ENCODE measurements at regions not wholly inside any gene's neighbourhood (a gene's known extent, or its start where the extent isn't known, plus 50 kb on each side); places are given as distances from the start of the nearest gene placed in this dataset.

DNA sequence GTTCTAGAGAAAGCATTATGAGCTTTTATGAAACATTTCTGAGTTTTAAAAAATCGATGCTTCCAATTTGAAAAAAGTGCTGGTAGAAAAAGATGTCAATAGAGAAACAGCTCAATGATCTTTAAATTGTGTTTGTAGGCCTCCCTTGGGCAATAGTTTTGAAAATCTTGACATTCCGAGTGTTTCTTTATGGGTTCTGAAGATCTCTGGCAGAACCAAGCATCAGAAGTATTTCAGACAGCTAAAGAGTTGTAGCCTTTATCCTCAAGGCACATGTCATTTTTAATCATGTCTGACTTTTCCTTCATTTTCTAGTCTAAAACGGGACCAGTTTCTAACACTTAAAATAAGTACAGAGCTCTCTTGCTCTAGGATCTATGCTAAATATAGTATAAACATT is 188.1 kb upstream of the CBLB start:
- DNase-seq (ENCODE audit: low read depth, low spot score): no peak
- TF ChIP-seq, protein P1, sequence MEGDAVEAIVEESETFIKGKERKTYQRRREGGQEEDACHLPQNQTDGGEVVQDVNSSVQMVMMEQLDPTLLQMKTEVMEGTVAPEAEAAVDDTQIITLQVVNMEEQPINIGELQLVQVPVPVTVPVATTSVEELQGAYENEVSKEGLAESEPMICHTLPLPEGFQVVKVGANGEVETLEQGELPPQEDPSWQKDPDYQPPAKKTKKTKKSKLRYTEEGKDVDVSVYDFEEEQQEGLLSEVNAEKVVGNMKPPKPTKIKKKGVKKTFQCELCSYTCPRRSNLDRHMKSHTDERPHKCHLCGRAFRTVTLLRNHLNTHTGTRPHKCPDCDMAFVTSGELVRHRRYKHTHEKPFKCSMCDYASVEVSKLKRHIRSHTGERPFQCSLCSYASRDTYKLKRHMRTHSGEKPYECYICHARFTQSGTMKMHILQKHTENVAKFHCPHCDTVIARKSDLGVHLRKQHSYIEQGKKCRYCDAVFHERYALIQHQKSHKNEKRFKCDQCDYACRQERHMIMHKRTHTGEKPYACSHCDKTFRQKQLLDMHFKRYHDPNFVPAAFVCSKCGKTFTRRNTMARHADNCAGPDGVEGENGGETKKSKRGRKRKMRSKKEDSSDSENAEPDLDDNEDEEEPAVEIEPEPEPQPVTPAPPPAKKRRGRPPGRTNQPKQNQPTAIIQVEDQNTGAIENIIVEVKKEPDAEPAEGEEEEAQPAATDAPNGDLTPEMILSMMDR (IDR thresholded peaks at IDR 0.05; ENCODE audit: low read depth, low read length): no peak
- no peak overlapping the region for H3K4me3 ChIP-seq (ENCODE audit: low read depth, low read length)
- in situ Hi-C loops (cut with HindIII; ENCODE audit: low sequenced_read_pairs): no loop called here

DNA sequence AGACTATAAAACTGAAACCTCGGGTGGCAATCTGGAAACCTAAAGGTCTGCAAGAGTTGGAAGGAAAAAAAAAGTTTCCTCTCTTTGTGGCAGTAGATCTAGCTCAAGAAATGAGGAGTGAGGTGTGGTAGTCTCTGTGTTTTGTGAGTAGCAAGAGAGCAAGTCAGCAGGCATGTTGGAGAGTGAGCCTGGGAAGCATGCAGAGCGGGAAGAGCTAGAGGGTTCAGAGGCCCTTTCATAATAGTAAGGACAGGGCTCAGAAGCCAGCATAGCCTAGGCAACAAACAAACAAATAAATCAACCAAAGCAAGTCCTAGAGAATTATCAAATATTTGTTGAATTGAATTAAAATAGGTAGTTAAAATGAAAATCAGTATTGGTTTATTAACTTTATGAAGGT is 189.7 kb upstream of the CBLB start:
- no peak for DNase-seq (ENCODE audit: low read depth, low spot score)
- in situ Hi-C loops (cut with HindIII; ENCODE audit: low sequenced_read_pairs): no loop called here
- H3K4me3 ChIP-seq (ENCODE audit: low read depth, low read length): no peak overlapping the region
- TF ChIP-seq, protein P1 (IDR thresholded peaks at IDR 0.05; ENCODE audit: low read depth, low read length): no peak

DNA sequence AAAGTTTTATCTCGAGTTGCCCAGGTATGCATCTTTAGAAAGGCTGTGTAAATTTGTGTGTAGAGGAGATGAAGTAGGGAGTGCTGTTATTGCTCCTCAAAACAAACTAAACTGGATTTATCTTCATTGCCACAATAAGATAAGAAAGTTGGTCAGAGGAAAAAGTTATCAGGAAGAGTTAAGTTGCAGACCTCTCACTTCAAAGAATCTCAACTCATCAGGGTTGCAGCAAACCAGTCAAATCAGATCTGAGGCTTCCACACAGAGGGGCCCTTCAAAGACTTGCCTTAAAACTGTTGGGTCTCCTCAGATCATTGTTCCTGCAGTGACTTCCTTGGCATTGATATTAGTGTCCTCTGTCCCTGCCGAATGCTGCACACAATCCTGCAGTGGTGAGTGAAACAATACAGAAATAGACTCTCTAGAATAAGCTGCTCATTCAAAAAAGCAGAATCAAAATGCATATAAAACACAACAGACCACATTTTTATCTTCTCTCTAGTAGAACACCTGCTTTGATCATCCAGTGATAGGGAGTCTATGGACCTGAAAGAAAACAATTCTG is 191.2 kb upstream of the CBLB start:
- TF ChIP-seq, protein P1 (IDR thresholded peaks at IDR 0.05; ENCODE audit: low read depth, low read length): no peak
- no peak overlapping the region for H3K4me3 ChIP-seq (ENCODE audit: low read depth, low read length)
- in situ Hi-C loops (cut with HindIII; ENCODE audit: low sequenced_read_pairs): no loop called here
- no peak for DNase-seq (ENCODE audit: low read depth, low spot score)

DNA sequence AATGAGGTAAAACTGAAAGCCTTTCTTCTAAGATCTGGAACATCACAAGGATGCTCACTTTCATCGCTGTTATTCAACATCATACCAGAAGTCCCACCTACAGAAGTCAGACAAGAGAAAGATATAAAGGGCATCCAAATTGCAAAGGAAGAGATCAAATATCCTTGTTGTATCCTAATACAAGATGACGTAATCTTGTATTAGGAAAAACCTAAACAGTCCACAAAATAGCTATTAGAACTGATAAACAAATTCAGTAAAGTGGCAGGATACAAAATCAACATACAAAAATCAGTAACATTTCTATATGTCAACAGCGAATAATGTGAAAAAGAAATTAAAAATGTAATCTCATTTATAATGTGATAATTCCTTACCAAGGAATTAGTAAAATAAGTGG is 195.1 kb upstream of the CBLB start:
- TF ChIP-seq, protein P1 (IDR thresholded peaks at IDR 0.05; ENCODE audit: low read depth, low read length): no peak
- DNase-seq (ENCODE audit: low read depth, low spot score): no peak
- no peak overlapping the region for H3K4me3 ChIP-seq (ENCODE audit: low read depth, low read length)
- in situ Hi-C loops (cut with HindIII; ENCODE audit: low sequenced_read_pairs): no loop called here

DNA sequence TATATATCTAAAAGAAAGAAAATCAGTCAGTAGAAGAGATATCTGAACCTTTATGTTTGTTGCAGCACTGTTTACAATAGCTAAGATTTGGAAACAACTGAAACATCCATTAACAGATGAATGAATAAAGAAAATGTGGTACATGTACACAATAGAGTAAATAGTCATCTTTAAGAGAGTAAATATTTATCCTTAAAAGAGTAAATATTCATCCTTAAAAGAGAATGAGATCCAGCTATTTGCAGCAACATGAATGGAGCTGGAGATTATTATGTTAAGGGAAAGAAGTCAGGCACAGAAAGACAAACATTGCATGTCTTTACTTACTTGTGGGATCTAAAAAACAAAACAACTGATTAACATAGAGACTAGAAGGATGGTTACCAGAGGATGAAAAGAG is 197.0 kb upstream of the CBLB start:
- in situ Hi-C loops (cut with HindIII; ENCODE audit: low sequenced_read_pairs): no loop called here
- TF ChIP-seq, protein P1 (IDR thresholded peaks at IDR 0.05; ENCODE audit: low read depth, low read length): no peak
- H3K4me3 ChIP-seq (ENCODE audit: low read depth, low read length): no peak overlapping the region
- DNase-seq (ENCODE audit: low read depth, low spot score): no peak

DNA sequence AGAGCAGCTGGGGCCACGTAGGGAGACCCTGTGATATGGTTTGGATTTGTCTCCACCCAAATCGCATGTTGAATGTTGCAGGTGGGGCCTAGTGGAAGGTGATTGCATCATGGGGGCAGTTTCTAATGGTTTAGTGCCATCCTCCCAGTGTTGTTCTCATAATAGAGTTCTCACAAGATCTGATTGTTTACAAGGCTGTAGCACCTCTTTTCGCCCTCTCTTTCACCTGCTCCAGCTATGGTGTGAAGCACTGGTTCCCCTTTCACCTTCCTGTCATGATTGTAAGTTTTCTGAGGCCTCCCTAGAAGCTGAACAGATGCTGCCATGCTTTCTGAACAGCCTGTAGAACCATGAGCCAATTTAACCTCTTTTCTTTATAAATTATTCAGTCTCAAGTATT is 198.9 kb upstream of the CBLB start:
- in situ Hi-C loops (cut with HindIII; ENCODE audit: low sequenced_read_pairs): no loop called here
- TF ChIP-seq, protein P1 (IDR thresholded peaks at IDR 0.05; ENCODE audit: low read depth, low read length): no peak
- no peak for DNase-seq (ENCODE audit: low read depth, low spot score)
- H3K4me3 ChIP-seq (ENCODE audit: low read depth, low read length): no peak overlapping the region

DNA sequence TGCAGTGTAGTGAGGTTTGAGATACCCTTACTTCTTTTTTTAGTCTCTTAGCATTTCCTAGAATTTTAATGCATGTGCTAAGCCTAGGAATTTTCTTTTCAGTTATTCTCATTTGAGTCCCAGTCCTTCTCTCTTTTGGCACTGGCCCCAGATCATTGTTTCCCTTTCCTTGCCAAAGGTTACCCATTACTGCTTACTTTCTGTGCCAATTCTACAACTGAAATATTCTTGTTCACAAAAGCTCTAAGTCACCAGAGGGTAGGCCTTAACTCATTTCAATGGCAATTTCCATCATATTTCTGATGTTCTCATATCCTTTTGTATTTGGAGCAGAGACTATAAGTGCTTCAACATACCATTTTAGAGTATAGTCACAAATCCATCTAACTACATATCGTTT is 199.6 kb upstream of the CBLB start:
- no peak overlapping the region for H3K4me3 ChIP-seq (ENCODE audit: low read depth, low read length)
- DNase-seq (ENCODE audit: low read depth, low spot score): peak; percentile 18
- TF ChIP-seq, protein P1 (IDR thresholded peaks at IDR 0.05; ENCODE audit: low read depth, low read length): no peak
- in situ Hi-C loops (cut with HindIII; ENCODE audit: low sequenced_read_pairs): no loop called here
